ENCODE measurements at regions not wholly inside any gene's neighbourhood (a gene's known extent, or its start where the extent isn't known, plus 50 kb on each side); places are given as distances from the start of the nearest gene placed in this dataset.

DNA sequence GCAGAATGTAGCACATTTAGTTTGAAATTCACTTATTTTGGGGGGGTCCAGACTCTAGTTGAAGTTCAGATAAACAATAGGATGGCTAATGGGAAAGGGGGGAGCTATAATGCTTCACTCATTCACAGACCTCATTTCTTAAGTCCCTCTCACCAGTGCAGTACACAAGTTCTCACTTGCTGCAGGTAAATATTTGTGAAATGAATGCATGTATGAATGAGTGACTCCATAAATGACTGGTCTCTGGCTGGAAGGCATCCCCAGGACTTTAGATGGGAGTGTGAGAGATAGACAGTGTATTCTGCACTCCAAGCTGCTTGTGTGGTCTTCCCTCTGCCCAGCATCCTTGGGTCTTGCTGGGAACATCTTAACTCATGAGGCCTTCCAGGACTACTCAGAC lies 169.2 kb downstream of the ZIC5 start:
- TF ChIP-seq, protein P1, sequence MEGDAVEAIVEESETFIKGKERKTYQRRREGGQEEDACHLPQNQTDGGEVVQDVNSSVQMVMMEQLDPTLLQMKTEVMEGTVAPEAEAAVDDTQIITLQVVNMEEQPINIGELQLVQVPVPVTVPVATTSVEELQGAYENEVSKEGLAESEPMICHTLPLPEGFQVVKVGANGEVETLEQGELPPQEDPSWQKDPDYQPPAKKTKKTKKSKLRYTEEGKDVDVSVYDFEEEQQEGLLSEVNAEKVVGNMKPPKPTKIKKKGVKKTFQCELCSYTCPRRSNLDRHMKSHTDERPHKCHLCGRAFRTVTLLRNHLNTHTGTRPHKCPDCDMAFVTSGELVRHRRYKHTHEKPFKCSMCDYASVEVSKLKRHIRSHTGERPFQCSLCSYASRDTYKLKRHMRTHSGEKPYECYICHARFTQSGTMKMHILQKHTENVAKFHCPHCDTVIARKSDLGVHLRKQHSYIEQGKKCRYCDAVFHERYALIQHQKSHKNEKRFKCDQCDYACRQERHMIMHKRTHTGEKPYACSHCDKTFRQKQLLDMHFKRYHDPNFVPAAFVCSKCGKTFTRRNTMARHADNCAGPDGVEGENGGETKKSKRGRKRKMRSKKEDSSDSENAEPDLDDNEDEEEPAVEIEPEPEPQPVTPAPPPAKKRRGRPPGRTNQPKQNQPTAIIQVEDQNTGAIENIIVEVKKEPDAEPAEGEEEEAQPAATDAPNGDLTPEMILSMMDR (IDR thresholded peaks at IDR 0.05; ENCODE audit: low read depth, low read length): no peak
- no peak overlapping the region for H3K4me3 ChIP-seq (ENCODE audit: low read depth, low read length)

DNA sequence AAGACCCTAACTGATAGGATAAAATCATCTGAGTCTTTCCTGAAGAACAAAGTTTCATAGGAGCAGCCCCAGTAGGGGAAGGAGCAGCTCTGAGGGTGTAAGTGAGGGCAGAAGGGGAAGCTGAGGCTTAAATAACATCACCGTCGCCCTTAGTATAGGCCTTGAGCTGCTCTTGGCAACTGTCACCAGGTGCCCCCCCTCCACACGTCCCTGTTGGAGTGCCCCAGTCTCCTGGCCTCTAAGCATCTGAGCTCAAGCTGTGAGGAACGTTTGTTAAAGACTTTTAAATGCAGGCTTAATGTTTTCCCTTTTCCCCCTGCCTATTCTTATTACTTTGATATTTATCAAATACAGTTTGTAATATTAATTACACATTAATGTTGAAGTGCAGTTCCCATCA lies 170.6 kb downstream of the ZIC5 start:
- TF ChIP-seq, protein P1 (IDR thresholded peaks at IDR 0.05; ENCODE audit: low read depth, low read length): no peak
- no peak overlapping the region for H3K4me3 ChIP-seq (ENCODE audit: low read depth, low read length)

DNA sequence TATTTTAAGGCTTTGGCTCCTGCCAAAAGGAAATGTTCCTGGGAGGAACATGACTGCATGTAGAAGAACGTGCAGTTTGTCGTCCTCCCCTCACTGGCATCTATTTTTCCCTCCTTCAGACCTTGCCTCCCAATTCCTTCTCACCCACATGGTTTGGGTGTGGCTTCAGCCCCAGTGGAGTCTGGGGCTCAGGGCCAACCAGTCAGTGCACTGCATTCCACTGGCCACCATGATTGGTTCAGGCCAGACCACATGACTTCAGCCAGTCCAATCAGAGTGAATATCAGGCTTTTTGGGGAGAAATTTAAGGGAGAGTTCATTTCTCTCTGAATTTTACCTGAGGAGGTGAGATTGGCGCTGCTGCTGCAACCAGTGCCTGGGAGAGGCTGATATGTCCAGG lies 171.6 kb downstream of the ZIC5 start:
- no peak overlapping the region for H3K4me3 ChIP-seq (ENCODE audit: low read depth, low read length)
- TF ChIP-seq, protein P1 (IDR thresholded peaks at IDR 0.05; ENCODE audit: low read depth, low read length): no peak

DNA sequence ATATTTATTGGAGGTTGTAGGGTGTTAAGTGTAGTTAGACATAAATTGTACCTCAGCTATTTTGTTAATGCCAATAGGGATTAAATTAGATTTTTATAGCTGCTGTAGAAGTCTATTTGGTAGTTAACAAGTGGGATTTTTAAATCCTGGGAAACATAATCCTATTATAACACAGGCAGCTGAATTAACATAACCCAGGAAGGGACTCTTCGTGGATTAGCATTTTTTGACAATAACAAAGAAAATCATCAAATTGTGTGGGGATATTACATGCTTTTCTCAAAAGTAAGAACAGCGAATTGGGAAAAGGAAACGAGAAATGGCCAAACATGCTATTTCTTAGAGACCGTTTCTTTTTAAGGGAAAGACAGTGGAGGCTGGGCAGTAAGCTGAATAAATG lies 172.8 kb downstream of the ZIC5 start:
- no peak overlapping the region for H3K4me3 ChIP-seq (ENCODE audit: low read depth, low read length)
- TF ChIP-seq, protein P1 (IDR thresholded peaks at IDR 0.05; ENCODE audit: low read depth, low read length): no peak

DNA sequence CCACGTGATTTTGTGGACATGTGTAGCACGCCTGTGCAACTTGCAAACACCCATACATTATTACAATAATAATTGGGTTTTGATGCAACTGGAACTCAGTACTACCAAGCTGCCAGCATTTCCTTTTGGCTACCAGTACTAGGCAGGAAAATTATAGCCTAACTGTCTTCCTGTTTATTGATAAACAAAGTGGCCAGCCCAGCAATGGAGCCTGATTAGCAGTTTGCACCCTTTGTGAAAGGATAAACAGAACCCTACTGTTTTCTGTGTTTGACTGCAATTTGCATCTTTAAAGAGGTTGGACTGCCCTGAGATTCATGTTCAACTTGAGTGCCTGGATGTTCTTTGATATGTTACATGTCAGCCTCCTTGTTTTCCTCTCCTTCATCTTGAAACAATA lies 173.9 kb downstream of the ZIC5 start:
- no peak overlapping the region for H3K4me3 ChIP-seq (ENCODE audit: low read depth, low read length)
- TF ChIP-seq, protein P1 (IDR thresholded peaks at IDR 0.05; ENCODE audit: low read depth, low read length): no peak

DNA sequence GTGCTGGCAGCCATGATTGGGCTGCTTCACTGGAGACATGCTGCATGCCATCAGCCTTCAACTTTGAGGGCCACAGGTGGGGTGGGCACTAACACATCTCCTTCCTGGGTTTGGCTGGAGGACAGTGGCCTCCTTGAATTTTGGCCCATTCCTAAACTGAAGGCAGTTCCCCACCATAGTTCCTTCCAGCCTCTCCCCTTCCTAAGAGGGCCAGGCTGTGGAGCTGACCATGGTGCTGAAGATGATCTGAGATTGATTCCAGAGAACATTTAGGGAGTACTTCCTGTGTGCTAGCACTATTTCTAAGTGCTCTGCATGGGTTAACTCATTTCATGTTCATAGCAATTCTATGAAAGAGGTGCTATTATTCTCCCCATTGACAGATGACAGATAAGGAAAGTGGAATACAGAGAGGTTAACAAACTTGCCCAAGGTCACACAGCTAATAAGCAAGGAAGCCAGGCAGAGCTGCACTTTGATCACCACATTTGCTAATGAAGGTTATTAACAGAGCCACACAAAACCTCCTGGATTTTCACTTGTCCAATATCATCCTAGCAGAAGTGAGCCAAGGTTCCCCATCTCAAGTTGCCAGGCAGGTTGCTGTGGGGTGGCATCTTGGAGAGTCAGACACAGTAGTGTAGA lies 175.3 kb downstream of the ZIC5 start:
- no peak overlapping the region for H3K4me3 ChIP-seq (ENCODE audit: low read depth, low read length)
- TF ChIP-seq, protein P1 (IDR thresholded peaks at IDR 0.05; ENCODE audit: low read depth, low read length): no peak

DNA sequence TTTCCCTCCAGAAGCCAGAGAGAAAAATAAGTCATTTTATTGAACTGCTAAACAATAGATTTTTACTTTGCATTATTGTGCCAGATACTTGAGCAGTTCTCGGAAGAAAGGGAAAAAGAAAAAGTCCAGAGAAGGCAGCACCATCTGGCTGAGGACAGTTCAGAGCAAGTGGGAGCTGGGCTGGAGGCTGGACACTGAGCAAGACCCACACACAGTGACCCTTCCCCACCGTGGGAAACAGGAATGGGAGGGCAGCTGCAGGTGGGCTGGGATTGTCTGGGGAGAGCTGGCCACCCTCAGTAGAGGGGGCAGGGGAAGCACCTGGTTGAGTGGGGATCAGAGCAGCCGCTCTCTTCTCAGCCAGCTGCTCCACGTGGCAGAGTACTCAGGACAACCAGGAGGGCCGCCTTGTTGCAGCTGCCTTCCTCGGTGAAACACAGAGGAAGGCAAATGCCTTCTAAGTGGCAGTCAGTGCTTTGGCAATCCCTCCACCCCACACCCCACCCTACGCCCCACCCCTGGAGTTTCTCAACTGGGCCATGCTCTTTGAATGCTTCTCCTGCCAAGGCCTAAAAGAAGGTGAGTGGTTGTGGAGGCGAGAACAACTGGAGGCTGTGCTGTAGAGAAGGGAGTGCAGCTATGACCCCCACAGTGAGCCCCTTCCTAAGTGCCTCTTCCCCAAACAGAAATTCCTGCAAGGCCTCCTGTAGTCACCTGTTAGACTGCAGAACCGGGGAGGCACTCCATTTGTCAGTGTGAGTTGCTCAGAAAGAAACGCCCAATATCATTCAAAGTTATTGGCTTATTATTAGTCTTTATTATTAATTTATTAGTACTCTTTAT lies 179.3 kb downstream of the ZIC5 start:
- TF ChIP-seq, protein P1 (IDR thresholded peaks at IDR 0.05; ENCODE audit: low read depth, low read length): no peak
- H3K4me3 ChIP-seq (ENCODE audit: low read depth, low read length): no peak overlapping the region

Measured in WI38 (cell line).